A549 (cell line): ENCODE measurements at regions not wholly inside any gene's neighbourhood (a gene's known extent, or its start where the extent isn't known, plus 50 kb on each side); places are given as distances from the start of the nearest gene placed in this dataset.

Source experiments
- CBX2 ChIP-seq: fragments of 200-600 bp; sonication (generic); IDR thresholded peaks from 2 replicates; pipeline ENCODE4 v1.6.1; 2016; ENCODE audit warnings: low read depth, mild to moderate bottlenecking, borderline replicate concordance
- PHF8 ChIP-seq: fragments of 200-600 bp; sonication (generic); IDR thresholded peaks from 2 replicates; pipeline ENCODE4 v1.6.1; 2016; ENCODE audit warnings: low read depth, mild to moderate bottlenecking, antibody characterized with exemption, moderate library complexity, borderline replicate concordance
- ZNF302 ChIP-seq: fragments of 250-450 bp; sonication (Bioruptor Pico); IDR thresholded peaks from 2 replicates; pipeline ENCODE4 v1.9.0; 2021; ENCODE audit warnings: inconsistent platforms, mild to moderate bottlenecking, moderate library complexity
- TF ChIP-seq, protein P1 (sequence below): fragments of >200 bp; sonication (Bioruptor Twin); formaldehyde crosslinking; IDR thresholded peaks from 3 replicates; pipeline ENCODE4 v1.5.1; 2016

DNA sequence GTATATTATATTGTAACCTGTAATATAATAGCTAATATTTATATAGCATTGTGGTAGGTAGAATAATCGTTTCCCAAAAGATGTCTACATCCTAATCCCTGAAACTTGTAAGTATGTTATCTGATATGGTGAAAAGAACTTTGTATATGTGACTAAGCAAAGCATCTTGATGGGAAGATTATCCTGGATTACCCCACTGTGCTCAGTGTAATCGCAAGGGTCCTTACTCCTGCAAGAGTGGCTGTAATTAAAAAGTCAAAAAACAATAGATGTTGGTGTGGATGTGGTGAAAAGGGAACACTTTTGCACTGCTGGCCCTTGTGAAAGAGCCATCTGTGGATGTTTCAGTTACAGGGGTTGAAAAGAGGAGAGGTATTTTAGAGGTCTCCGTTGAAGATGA is 95.2 kb downstream of the EDN1 start:
- TF ChIP-seq ZNF302 (CRISPR knock-in tag) (no peak), PHF8 (no peak), CBX2 (no peak)
- TF ChIP-seq, protein P1, sequence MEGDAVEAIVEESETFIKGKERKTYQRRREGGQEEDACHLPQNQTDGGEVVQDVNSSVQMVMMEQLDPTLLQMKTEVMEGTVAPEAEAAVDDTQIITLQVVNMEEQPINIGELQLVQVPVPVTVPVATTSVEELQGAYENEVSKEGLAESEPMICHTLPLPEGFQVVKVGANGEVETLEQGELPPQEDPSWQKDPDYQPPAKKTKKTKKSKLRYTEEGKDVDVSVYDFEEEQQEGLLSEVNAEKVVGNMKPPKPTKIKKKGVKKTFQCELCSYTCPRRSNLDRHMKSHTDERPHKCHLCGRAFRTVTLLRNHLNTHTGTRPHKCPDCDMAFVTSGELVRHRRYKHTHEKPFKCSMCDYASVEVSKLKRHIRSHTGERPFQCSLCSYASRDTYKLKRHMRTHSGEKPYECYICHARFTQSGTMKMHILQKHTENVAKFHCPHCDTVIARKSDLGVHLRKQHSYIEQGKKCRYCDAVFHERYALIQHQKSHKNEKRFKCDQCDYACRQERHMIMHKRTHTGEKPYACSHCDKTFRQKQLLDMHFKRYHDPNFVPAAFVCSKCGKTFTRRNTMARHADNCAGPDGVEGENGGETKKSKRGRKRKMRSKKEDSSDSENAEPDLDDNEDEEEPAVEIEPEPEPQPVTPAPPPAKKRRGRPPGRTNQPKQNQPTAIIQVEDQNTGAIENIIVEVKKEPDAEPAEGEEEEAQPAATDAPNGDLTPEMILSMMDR = no peak
